Transverse colon (tissue), 3 donors: ENCODE measurements at regions not wholly inside any gene's neighbourhood (a gene's known extent, or its start where the extent isn't known, plus 50 kb on each side); places are given as distances from the start of the nearest gene placed in this dataset.

Source experiments
- EP300 ChIP-seq: sonication (generic); formaldehyde crosslinking; IDR thresholded peaks from one replicate; pipeline ENCODE4 v1.6.1; 2017; ENCODE audit warnings: antibody characterized with exemption, low read depth
- POLR2A ChIP-seq: fragments of 450-650 bp; IDR thresholded peaks from one replicate; pipeline ENCODE4 v1.6.1; 2016; ENCODE audit warnings: antibody characterized with exemption, mild to moderate bottlenecking, moderate library complexity
- TF ChIP-seq, protein P1 (sequence below), 5 experiments: fragments of 200-600 bp in 3 of 5; fragments of 450-650 bp in 2 of 5; sonication (generic) in 3 of 5; IDR thresholded peaks; 1 replicate in 2 of 5; 2 replicates in 3 of 5; pipeline ENCODE4 v1.5.1; 2016 to 2017; ENCODE audit warnings: antibody characterized with exemption in 5 of 5, inconsistent platforms in 3 of 5, mild to moderate bottlenecking in 2 of 5, moderate library complexity in 1 of 5

DNA sequence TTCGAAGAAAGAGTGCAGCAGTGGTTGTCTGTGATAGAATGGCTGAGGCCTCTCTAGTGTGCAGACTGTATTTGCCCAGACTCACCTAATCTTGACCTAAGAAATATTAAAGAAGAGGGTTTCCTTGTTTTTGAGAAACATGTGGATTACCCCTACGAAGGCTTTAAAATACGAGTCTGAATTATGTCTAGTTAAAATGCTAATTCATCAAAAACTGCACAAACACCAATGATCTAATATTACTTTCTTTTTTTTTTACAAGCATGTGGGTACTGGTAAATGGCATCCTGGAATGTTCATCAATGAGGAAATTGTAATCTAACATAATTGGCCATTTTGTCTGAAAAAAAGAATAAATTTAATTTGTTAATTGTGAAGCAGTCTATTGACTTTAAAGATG, 510.9 kb downstream of the EPM2A start:
- TF ChIP-seq, protein P1, sequence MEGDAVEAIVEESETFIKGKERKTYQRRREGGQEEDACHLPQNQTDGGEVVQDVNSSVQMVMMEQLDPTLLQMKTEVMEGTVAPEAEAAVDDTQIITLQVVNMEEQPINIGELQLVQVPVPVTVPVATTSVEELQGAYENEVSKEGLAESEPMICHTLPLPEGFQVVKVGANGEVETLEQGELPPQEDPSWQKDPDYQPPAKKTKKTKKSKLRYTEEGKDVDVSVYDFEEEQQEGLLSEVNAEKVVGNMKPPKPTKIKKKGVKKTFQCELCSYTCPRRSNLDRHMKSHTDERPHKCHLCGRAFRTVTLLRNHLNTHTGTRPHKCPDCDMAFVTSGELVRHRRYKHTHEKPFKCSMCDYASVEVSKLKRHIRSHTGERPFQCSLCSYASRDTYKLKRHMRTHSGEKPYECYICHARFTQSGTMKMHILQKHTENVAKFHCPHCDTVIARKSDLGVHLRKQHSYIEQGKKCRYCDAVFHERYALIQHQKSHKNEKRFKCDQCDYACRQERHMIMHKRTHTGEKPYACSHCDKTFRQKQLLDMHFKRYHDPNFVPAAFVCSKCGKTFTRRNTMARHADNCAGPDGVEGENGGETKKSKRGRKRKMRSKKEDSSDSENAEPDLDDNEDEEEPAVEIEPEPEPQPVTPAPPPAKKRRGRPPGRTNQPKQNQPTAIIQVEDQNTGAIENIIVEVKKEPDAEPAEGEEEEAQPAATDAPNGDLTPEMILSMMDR (IDR thresholded peaks at IDR 0.05): no peak
- TF ChIP-seq POLR2A (no peak), EP300 (no peak)
